MCF 10A (cell line): ENCODE measurements at regions not wholly inside any gene's neighbourhood (a gene's known extent, or its start where the extent isn't known, plus 50 kb on each side); places are given as distances from the start of the nearest gene placed in this dataset.

ENCODE experiments used
- BruUV-seq: library from RNA; stranded (reverse); fragments of 400-500 nt; replicated peaks from 2 replicates; lab custom pipeline; 2021; lab: Mats Ljungman, UMichigan
- CTCF ChIA-PET: fragments of 300-600 bp; sonication (Branson Sonifier 250); formaldehyde crosslinking; extraction: SDS; loops from one replicate; lab custom pipeline; 2021; ENCODE audit warnings: antibody characterized with exemption, inconsistent platforms; lab: Yijun Ruan, JAX
- POLR2A ChIA-PET: fragments of 300-600, 350-650 bp; sonication (Branson Sonifier 250); formaldehyde crosslinking; extraction: SDS; loops from one replicate; lab custom pipeline; 2020; ENCODE audit warnings: antibody characterized with exemption, inconsistent platforms; lab: Yijun Ruan, JAX
- DNase-seq: peaks from one replicate; pipeline ENCODE4 v3.0.0-alpha.2; 2018; ENCODE audit not compliant: unreplicated experiment
- H3K27ac Mint-ChIP-seq: one replicate; pipeline ENCODE4 v1.8.0; 2022; ENCODE audit warnings: mild to moderate bottlenecking, low read depth, mixed read lengths; ENCODE audit not compliant: unreplicated experiment
- H3K27me3 Mint-ChIP-seq: one replicate; pipeline ENCODE4 v1.8.0; 2022; ENCODE audit warnings: mixed read lengths; ENCODE audit not compliant: insufficient read depth, unreplicated experiment
- H3K36me3 Mint-ChIP-seq: one replicate; pipeline ENCODE4 v1.8.0; 2022; ENCODE audit warnings: mild to moderate bottlenecking, moderate library complexity, mixed read lengths; ENCODE audit not compliant: insufficient read depth, unreplicated experiment
- H3K4me1 Mint-ChIP-seq: one replicate; pipeline ENCODE4 v1.8.0; 2022; ENCODE audit warnings: mixed read lengths; ENCODE audit not compliant: insufficient read depth, unreplicated experiment
- H3K4me3 Mint-ChIP-seq: one replicate; pipeline ENCODE4 v1.8.0; 2022; ENCODE audit warnings: mild to moderate bottlenecking, moderate library complexity, mixed read lengths; ENCODE audit not compliant: unreplicated experiment
- H3K9me3 Mint-ChIP-seq: one replicate; pipeline ENCODE4 v1.8.0; 2022; ENCODE audit warnings: mixed read lengths; ENCODE audit not compliant: unreplicated experiment
- CTCF ChIP-seq: fragments of 200-600 bp; IDR thresholded peaks from one replicate; pipeline ENCODE4 v1.8.0; 2022; ENCODE audit warnings: antibody characterized with exemption, mild to moderate bottlenecking; ENCODE audit not compliant: unreplicated experiment
- intact Hi-C: fragments of 100-400 bp; cut with micrococcal nuclease; formaldehyde crosslinking; loops from 2 replicates; pipeline ENCODE4 v1.14.1; 2022

GRCh38 chr1:17925290-17926237 is 170.4 kb downstream of the ACTL8 start:
- peaks cover 64% of the 10 kb centered on the region for H3K27me3 Mint-ChIP-seq
- CTCF ChIA-PET = no interaction called here
- no peak overlapping the region for H3K27ac Mint-ChIP-seq
- POLR2A ChIA-PET = no interaction called here
- TF ChIP-seq CTCF = no peak
- no peak overlapping the region for H3K4me3 Mint-ChIP-seq
- no peak for DNase-seq
- H3K9me3 Mint-ChIP-seq = no peaks in the 10 kb centered on the region
- intact Hi-C loops = no loop called here
- BruUV-seq = no TSS peak
- H3K4me1 Mint-ChIP-seq = no peaks in the 10 kb centered on the region
- H3K36me3 Mint-ChIP-seq = no peaks in the 10 kb centered on the region

GRCh38 chr1:17926906-17927305 is 171.8 kb downstream of the ACTL8 start:
- BruUV-seq = no TSS peak
- ChIA-PET POLR2A (no interaction called here), CTCF (interaction anchor here (0.7 kb wide), 1 partner anchor 173 kb away, joined by 3 read pairs; no protein-coding TSS in a partner anchor)
- no peaks in the 10 kb centered on the region for H3K36me3 Mint-ChIP-seq
- peaks cover 73% of the 10 kb centered on the region for H3K27me3 Mint-ChIP-seq
- no peak overlapping the region for H3K4me3 Mint-ChIP-seq
- H3K27ac Mint-ChIP-seq = no peak overlapping the region
- H3K4me1 Mint-ChIP-seq = no peaks in the 10 kb centered on the region
- DNase-seq = no peak
- no peaks in the 10 kb centered on the region for H3K9me3 Mint-ChIP-seq
- TF ChIP-seq CTCF = no peak
- intact Hi-C loops = no loop called here

- Mint-ChIP-seq H3K4me3 (no peak overlapping the region), H3K9me3 (no peaks in the 10 kb centered on the region), H3K4me1 (no peaks in the 10 kb centered on the region), H3K36me3 (no peaks in the 10 kb centered on the region), H3K27ac (no peak overlapping the region), H3K27me3 (peaks cover 64% of the 10 kb centered on the region)
- ChIA-PET CTCF (interaction anchor here (0.7 kb wide), 1 partner anchor 80 kb away, joined by 3 read pairs; no protein-coding TSS in a partner anchor), POLR2A (no interaction called here)
- intact Hi-C loops = no loop called here
- no peak for TF ChIP-seq CTCF
- DNase-seq = no peak
- no TSS peak for BruUV-seq
These were observed 172.8 kb downstream of the ACTL8 start for GRCh38 chr1:17927952-17928351.

- Mint-ChIP-seq H3K27me3 (peaks cover 63% of the 10 kb centered on the region), H3K27ac (no peak overlapping the region), H3K4me3 (no peak overlapping the region), H3K36me3 (no peaks in the 10 kb centered on the region), H3K9me3 (no peaks in the 10 kb centered on the region), H3K4me1 (no peaks in the 10 kb centered on the region)
- intact Hi-C loops = no loop called here
- TF ChIP-seq CTCF = no peak
- no peak for DNase-seq
- POLR2A ChIA-PET = no interaction called here
- CTCF ChIA-PET = no interaction called here
- no TSS peak for BruUV-seq
These were observed 174.1 kb downstream of the ACTL8 start for GRCh38 chr1:17929224-17929623.
